ENCODE measurements at regions not wholly inside any gene's neighbourhood (a gene's known extent, or its start where the extent isn't known, plus 50 kb on each side); places are given as distances from the start of the nearest gene placed in this dataset.

- no peaks in the 10 kb centered on the region for H3K36me3 ChIP-seq (ENCODE audit: control insufficient read depth, insufficient read depth, low read length)
- TF ChIP-seq CTCF (IDR thresholded peaks at IDR 0.05; ENCODE audit: insufficient read depth, low read depth, low read length) = no peak
- ChIA-PET CTCF (no interaction called here), POLR2A (no interaction called here)
- no peak overlapping the region for H3K4me3 ChIP-seq (ENCODE audit: low read depth, low read length)
- no peak for DNase-seq (ENCODE audit: low read depth)
- H3K27me3 ChIP-seq (ENCODE audit: control insufficient read depth, insufficient read depth, low read length) = no peaks in the 10 kb centered on the region
These were observed 425.7 kb upstream of the FAT1 start for GRCh38 chr4:187149229-187149945.

GRCh38 chr4:187157380-187157958 is 433.8 kb upstream of the FAT1 start:
- no peak for DNase-seq (ENCODE audit: low read depth)
- POLR2A ChIA-PET = no interaction called here
- no peak overlapping the region for H3K4me3 ChIP-seq (ENCODE audit: low read depth, low read length)
- no peaks in the 10 kb centered on the region for H3K36me3 ChIP-seq (ENCODE audit: control insufficient read depth, insufficient read depth, low read length)
- no peak for TF ChIP-seq CTCF (IDR thresholded peaks at IDR 0.05; ENCODE audit: insufficient read depth, low read depth, low read length)
- no peaks in the 10 kb centered on the region for H3K27me3 ChIP-seq (ENCODE audit: control insufficient read depth, insufficient read depth, low read length)
- CTCF ChIA-PET = no interaction called here

DNA sequence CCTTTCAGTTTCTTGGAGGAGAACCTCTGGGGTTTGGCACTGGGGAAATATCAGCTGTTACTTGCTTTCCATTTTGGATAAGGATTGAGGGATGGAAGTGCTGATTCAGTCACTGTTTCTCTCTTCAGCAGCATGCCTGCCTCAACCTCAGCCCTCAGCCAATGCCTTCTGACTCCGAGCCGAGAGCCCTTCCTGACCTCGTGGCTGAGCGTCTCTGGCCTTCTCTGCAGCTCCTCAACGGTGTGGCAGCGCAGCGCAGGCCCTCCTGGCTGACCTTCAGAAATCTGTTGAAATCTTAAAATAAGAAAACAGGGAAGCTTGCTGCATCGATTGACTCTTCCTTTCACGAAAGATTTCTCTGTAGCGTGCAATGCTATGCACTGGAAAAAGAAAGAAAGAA is 434.3 kb upstream of the FAT1 start:
- CTCF ChIA-PET = no interaction called here
- POLR2A ChIA-PET = no interaction called here
- no peak for TF ChIP-seq CTCF (IDR thresholded peaks at IDR 0.05; ENCODE audit: insufficient read depth, low read depth, low read length)

DNA sequence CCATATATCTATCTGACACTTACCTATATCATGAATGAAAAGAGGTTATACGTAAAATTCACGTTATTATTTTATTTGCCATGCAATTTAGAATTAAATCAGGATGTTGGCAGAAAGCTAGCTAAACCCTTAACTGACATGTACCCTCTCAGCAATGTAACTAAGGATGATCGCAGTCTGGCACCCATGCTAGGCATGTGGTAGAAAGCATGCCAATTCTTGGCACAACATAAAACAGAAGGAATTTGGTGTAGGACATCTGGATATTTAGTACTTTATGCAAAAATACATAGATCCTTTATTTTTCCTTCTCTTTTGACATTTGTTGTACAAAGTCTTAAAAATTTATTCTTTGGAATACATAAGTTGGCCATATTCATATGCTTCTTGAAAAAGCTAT is 436.8 kb upstream of the FAT1 start:
- DNase-seq (ENCODE audit: low read depth) = no peak
- H3K36me3 ChIP-seq (ENCODE audit: control insufficient read depth, insufficient read depth, low read length) = no peaks in the 10 kb centered on the region
- CTCF ChIA-PET = no interaction called here
- H3K4me3 ChIP-seq (ENCODE audit: low read depth, low read length) = no peak overlapping the region
- H3K27me3 ChIP-seq (ENCODE audit: control insufficient read depth, insufficient read depth, low read length) = no peaks in the 10 kb centered on the region
- TF ChIP-seq CTCF (IDR thresholded peaks at IDR 0.05; ENCODE audit: insufficient read depth, low read depth, low read length) = no peak
- POLR2A ChIA-PET = no interaction called here

More for the DNA sequence above, 434.3 kb upstream of the FAT1 start:
- no peak for DNase-seq (ENCODE audit: low read depth)
- no peaks in the 10 kb centered on the region for H3K27me3 ChIP-seq (ENCODE audit: control insufficient read depth, insufficient read depth, low read length)
- H3K36me3 ChIP-seq (ENCODE audit: control insufficient read depth, insufficient read depth, low read length) = no peaks in the 10 kb centered on the region
- no peak overlapping the region for H3K4me3 ChIP-seq (ENCODE audit: low read depth, low read length)

- H3K27me3 ChIP-seq (ENCODE audit: control insufficient read depth, insufficient read depth, low read length) = no peaks in the 10 kb centered on the region
- CTCF ChIA-PET = no interaction called here
- H3K36me3 ChIP-seq (ENCODE audit: control insufficient read depth, insufficient read depth, low read length) = no peaks in the 10 kb centered on the region
- TF ChIP-seq CTCF (IDR thresholded peaks at IDR 0.05; ENCODE audit: insufficient read depth, low read depth, low read length) = no peak
- no peak overlapping the region for H3K4me3 ChIP-seq (ENCODE audit: low read depth, low read length)
- POLR2A ChIA-PET = no interaction called here
- DNase-seq (ENCODE audit: low read depth) = no peak
These were observed 443.3 kb upstream of the FAT1 start for GRCh38 chr4:187166886-187167512.

All from BJ (cell line).